Fibroblast of lung (primary cell): ENCODE measurements at regions not wholly inside any gene's neighbourhood (a gene's known extent, or its start where the extent isn't known, plus 50 kb on each side); places are given as distances from the start of the nearest gene placed in this dataset.

Experiments
- DNase-seq, 2 donors: peaks; one replicate each; pipeline versions ENCODE4 v3.0.0 to v3.0.0-alpha.2; 2010; ENCODE audit warnings: low read depth in 2 of 2
- H2AFZ ChIP-seq: 2 replicates; pipeline ENCODE4 v1.5.1; 2012; ENCODE audit warnings: low read length, control low read depth, inconsistent platforms
- H3K27ac ChIP-seq: 2 replicates; pipeline ENCODE4 v1.5.1; 2011; ENCODE audit warnings: low read length, control low read depth; ENCODE audit not compliant: insufficient read depth
- H3K27me3 ChIP-seq: 2 replicates; pipeline ENCODE4 v1.5.1; 2011; ENCODE audit warnings: mild to moderate bottlenecking, low read length; ENCODE audit not compliant: control insufficient read depth, insufficient read depth
- H3K36me3 ChIP-seq: 2 replicates; pipeline ENCODE4 v1.5.1; 2011; ENCODE audit warnings: low read length; ENCODE audit not compliant: control insufficient read depth, insufficient read depth
- H3K4me1 ChIP-seq: 2 replicates; pipeline ENCODE4 v1.5.1; 2011; ENCODE audit warnings: low read length; ENCODE audit not compliant: control insufficient read depth, insufficient read depth; ENCODE audit errors: extremely low read depth
- H3K4me2 ChIP-seq: 2 replicates; pipeline ENCODE4 v1.5.1; 2011; ENCODE audit warnings: low read length, control low read depth; ENCODE audit not compliant: insufficient read depth; ENCODE audit errors: extremely low read depth
- H3K4me3 ChIP-seq, 4 experiments: fragments of 200-600 bp in 1 of 4; sonication (generic) in 1 of 4; replicated peaks in 1 of 4; 2 replicates each; pipeline ENCODE4 v1.5.1; 2011 to 2016; ENCODE audit warnings: low read length in 4 of 4, low read depth in 3 of 4, mild to moderate bottlenecking in 3 of 4, control low read depth in 2 of 4, inconsistent platforms in 1 of 4, mixed read lengths in 1 of 4; ENCODE audit not compliant: insufficient read depth in 1 of 4; ENCODE audit errors: control extremely low read depth in 1 of 4
- H3K79me2 ChIP-seq: 2 replicates; pipeline ENCODE4 v1.5.1; 2012; ENCODE audit warnings: mild to moderate bottlenecking, low read length, inconsistent platforms; ENCODE audit not compliant: control insufficient read depth, insufficient read depth
- H3K9ac ChIP-seq: 2 replicates; pipeline ENCODE4 v1.5.1; 2011; ENCODE audit warnings: mild to moderate bottlenecking, low read length, control low read depth; ENCODE audit not compliant: insufficient read depth
- H3K9me3 ChIP-seq: 2 replicates; pipeline ENCODE4 v1.5.1; 2012; ENCODE audit warnings: low read depth, low read length; ENCODE audit not compliant: control insufficient read depth, insufficient read depth
- H4K20me1 ChIP-seq: 2 replicates; pipeline ENCODE4 v1.5.1; 2011; ENCODE audit warnings: low read length; ENCODE audit not compliant: control insufficient read depth, insufficient read depth; ENCODE audit errors: extremely low read depth
- EZH2 ChIP-seq: IDR thresholded peaks from 2 replicates; pipeline ENCODE4 v1.5.1; 2012; ENCODE audit warnings: low read length, control low read depth, mild to moderate bottlenecking; ENCODE audit errors: missing control alignments
- TF ChIP-seq, protein P1 (sequence below), 2 donors: IDR thresholded peaks in 1 of 2; conservative IDR thresholded peaks in 1 of 2; 1 replicate in 1 of 2; 2 replicates in 1 of 2; pipeline ENCODE4 v1.5.1; 2011 to 2012; ENCODE audit warnings: low read length in 2 of 2, control low read depth in 1 of 2, inconsistent platforms in 1 of 2, low read depth in 1 of 2, mild to moderate bottlenecking in 1 of 2

GRCh38 chr6:145427232-145427631 lies 308.1 kb downstream of the EPM2A start:
- no peaks in the 10 kb centered on the region for H3K4me1 ChIP-seq
- H3K36me3 ChIP-seq, result no peaks in the 10 kb centered on the region
- H3K9me3 ChIP-seq, result no peaks in the 10 kb centered on the region
- no peak for DNase-seq
- no peaks in the 10 kb centered on the region for H4K20me1 ChIP-seq
- H3K4me3 ChIP-seq, result no peak overlapping the region
- H3K4me2 ChIP-seq, result no peak overlapping the region
- H3K79me2 ChIP-seq, result no peaks in the 10 kb centered on the region
- no peak overlapping the region for H2AFZ ChIP-seq
- no peaks in the 10 kb centered on the region for H3K27me3 ChIP-seq
- no peak overlapping the region for H3K27ac ChIP-seq
- H3K9ac ChIP-seq, result no peak overlapping the region
- TF ChIP-seq, protein P1, sequence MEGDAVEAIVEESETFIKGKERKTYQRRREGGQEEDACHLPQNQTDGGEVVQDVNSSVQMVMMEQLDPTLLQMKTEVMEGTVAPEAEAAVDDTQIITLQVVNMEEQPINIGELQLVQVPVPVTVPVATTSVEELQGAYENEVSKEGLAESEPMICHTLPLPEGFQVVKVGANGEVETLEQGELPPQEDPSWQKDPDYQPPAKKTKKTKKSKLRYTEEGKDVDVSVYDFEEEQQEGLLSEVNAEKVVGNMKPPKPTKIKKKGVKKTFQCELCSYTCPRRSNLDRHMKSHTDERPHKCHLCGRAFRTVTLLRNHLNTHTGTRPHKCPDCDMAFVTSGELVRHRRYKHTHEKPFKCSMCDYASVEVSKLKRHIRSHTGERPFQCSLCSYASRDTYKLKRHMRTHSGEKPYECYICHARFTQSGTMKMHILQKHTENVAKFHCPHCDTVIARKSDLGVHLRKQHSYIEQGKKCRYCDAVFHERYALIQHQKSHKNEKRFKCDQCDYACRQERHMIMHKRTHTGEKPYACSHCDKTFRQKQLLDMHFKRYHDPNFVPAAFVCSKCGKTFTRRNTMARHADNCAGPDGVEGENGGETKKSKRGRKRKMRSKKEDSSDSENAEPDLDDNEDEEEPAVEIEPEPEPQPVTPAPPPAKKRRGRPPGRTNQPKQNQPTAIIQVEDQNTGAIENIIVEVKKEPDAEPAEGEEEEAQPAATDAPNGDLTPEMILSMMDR (conservative IDR thresholded peaks at IDR 0.05 in 1 of 2, IDR thresholded peaks at IDR 0.05 in 1 of 2; ENCODE audit: low read depth in 1 of 2, low read length in 2 of 2), result no peak
- no peak for TF ChIP-seq EZH2

DNA sequence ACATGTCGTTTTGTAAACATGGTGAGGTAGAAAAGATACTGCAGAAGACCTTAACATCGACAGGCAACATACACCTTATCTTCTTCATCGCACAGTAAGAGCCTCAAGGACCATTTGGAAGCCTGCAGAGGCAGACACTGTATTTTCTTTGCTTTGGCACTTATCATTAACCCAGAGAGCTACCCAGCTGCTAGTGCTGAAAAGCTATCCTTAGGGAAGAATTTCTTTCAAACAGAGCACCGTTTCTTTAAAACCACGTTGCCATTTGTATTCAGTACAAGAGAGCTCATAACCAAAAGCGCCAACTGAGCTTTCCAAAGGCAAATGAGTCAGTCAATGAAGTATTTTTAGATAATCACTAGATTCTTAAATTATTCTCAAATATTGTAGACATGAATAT lies 306.6 kb downstream of the EPM2A start:
- Histone ChIP-seq H2AFZ (no peak overlapping the region), H3K4me1 (no peaks in the 10 kb centered on the region), H3K36me3 (no peaks in the 10 kb centered on the region), H3K9me3 (no peaks in the 10 kb centered on the region), H3K27ac (no peak overlapping the region), H3K9ac (no peak overlapping the region), H3K79me2 (no peaks in the 10 kb centered on the region), H3K4me2 (no peak overlapping the region), H4K20me1 (no peaks in the 10 kb centered on the region), H3K4me3 (no peak overlapping the region), H3K27me3 (no peaks in the 10 kb centered on the region)
- peak in 1 of 2 donors; percentile 7 for DNase-seq
- TF ChIP-seq, protein P1 (conservative IDR thresholded peaks at IDR 0.05 in 1 of 2, IDR thresholded peaks at IDR 0.05 in 1 of 2; ENCODE audit: low read depth in 1 of 2, low read length in 2 of 2), result no peak
- no peak for TF ChIP-seq EZH2

- Histone ChIP-seq H3K9ac (no peak overlapping the region), H4K20me1 (no peaks in the 10 kb centered on the region), H3K27me3 (no peaks in the 10 kb centered on the region), H3K79me2 (no peaks in the 10 kb centered on the region), H3K36me3 (no peaks in the 10 kb centered on the region), H3K4me3 (no peak overlapping the region), H2AFZ (no peak overlapping the region), H3K4me1 (no peaks in the 10 kb centered on the region), H3K4me2 (no peak overlapping the region), H3K9me3 (no peaks in the 10 kb centered on the region), H3K27ac (no peak overlapping the region)
- no peak for DNase-seq
- TF ChIP-seq EZH2, result no peak
- TF ChIP-seq, protein P1 (conservative IDR thresholded peaks at IDR 0.05 in 1 of 2, IDR thresholded peaks at IDR 0.05 in 1 of 2; ENCODE audit: low read depth in 1 of 2, low read length in 2 of 2), result no peak
Observed at GRCh38 chr6:145442110-145442509, 293.2 kb downstream of the EPM2A start.
